Gastrocnemius medialis (tissue), 4 donors: ENCODE measurements at regions not wholly inside any gene's neighbourhood (a gene's known extent, or its start where the extent isn't known, plus 50 kb on each side); places are given as distances from the start of the nearest gene placed in this dataset.

ENCODE experiments used
- POLR2A ChIP-seq, 2 donors: fragments of 450-650 bp; IDR thresholded peaks; one replicate each; pipeline ENCODE4 v1.6.1; 2017; ENCODE audit warnings: antibody characterized with exemption in 2 of 2, mild to moderate bottlenecking in 2 of 2, moderate library complexity in 2 of 2
- TF ChIP-seq, protein P1 (sequence below), 5 experiments: fragments of 450-650 bp in 3 of 5; fragments of 200-600 bp in 2 of 5; sonication (generic) in 2 of 5; IDR thresholded peaks in 4 of 5; conservative IDR thresholded peaks in 1 of 5; 1 replicate in 4 of 5; 2 replicates in 1 of 5; pipeline ENCODE4 v1.5.1; 2016 to 2019; ENCODE audit warnings: antibody characterized with exemption in 5 of 5, mild to moderate bottlenecking in 3 of 5, moderate library complexity in 3 of 5

DNA sequence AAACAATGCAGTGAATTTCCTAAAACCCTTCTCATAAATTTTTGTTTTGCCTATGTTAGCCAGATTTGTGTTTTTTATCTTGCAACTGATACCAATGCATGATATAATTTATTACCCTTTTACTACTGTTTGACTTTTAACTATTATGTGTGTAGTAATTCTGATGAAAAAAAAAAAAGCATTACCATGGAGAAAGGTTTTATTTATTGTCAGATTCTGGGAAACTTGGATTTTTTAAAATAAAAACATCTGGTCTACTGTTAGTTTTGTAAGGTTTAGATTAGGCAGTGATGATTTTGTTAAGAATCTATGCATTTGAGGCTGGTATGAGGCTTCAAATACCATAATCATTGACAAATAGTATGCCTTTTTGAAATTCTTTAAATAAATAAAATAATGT, 470.4 kb upstream of the ROBO1 start:
- TF ChIP-seq, protein P1, sequence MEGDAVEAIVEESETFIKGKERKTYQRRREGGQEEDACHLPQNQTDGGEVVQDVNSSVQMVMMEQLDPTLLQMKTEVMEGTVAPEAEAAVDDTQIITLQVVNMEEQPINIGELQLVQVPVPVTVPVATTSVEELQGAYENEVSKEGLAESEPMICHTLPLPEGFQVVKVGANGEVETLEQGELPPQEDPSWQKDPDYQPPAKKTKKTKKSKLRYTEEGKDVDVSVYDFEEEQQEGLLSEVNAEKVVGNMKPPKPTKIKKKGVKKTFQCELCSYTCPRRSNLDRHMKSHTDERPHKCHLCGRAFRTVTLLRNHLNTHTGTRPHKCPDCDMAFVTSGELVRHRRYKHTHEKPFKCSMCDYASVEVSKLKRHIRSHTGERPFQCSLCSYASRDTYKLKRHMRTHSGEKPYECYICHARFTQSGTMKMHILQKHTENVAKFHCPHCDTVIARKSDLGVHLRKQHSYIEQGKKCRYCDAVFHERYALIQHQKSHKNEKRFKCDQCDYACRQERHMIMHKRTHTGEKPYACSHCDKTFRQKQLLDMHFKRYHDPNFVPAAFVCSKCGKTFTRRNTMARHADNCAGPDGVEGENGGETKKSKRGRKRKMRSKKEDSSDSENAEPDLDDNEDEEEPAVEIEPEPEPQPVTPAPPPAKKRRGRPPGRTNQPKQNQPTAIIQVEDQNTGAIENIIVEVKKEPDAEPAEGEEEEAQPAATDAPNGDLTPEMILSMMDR (IDR thresholded peaks at IDR 0.05 in 4 of 5, conservative IDR thresholded peaks at IDR 0.05 in 1 of 5) = no peak
- TF ChIP-seq POLR2A (IDR thresholded peaks at IDR 0.05) = no peak
